HS-27A (cell line): ENCODE measurements at regions not wholly inside any gene's neighbourhood (a gene's known extent, or its start where the extent isn't known, plus 50 kb on each side); places are given as distances from the start of the nearest gene placed in this dataset.
"Not testable (repeated sequence)": the region's sequence is repeated elsewhere in the genome, so short reads cannot be mapped to it uniquely, and the experiment has no call there.

Experiments used
- DNase-seq: peaks from one replicate; pipeline ENCODE4 v3.0.0-alpha.2; 2012; ENCODE audit warnings: low read depth, missing footprints

DNA sequence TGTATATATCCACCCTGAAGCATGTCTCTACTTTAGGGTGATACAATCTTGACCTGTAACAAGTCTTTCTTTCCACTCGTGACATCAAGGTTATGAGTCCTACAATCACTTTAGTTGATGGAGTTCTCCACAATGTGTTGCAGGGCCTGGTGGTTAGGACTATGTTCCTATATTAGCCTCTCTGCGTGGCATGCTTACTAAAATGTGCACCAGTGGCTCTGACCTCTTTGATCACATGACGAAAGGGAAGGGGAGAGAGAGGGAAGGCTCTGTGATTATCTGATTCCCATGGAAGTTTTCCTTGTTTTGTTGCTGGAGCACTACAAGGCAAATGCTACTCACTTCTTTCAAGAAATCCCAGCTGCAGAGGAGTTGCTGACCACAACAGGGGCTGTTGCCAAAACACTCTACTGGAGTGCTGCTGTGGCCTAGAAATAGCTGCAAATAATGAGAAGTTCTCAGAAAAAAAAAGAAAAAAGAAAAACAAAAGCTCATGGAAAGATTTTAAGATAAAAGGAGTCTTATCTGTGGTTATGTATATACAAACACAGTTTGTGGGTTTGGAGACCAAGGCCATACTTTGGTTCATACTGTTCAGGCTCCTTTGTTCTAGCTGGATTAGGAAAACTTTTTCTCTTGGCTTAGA lies 272.8 kb upstream of the MMADHC start:
- no peak for DNase-seq

DNA sequence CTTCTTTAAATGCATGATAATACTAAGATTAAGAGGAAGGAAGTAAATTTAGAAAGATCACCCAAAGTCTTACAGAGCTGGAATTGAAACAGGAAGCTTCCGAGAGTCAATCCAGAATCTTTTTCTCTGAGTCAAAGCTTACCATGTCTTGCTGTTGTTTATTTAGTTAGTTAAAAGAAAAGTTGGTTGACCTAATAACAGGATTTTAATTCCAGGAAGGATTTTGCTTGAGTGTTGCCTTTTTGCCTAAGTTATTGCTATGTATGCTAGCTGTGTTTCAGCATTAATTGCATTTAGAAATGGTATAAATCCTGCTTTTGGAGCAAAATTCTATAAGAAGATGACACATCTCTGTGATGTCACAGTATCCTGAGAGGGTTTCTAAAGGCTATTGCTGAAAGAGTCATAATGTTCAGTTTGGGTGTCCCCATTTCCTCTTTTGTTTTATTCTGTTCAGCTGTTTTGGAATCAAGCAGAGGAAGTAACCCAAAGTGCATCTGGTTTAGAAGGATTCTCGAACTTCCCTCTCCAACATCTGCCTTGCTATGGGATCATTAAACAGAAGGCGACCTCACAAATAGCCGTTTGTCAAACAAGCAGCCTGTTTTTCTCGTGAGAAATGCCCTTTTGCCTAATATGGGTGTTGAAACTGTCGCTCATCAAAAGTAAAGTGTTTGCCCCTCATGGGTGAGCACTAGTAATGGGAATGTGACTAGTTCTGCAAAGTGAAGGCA lies 271.5 kb upstream of the MMADHC start:
- DNase-seq = no peak

DNA sequence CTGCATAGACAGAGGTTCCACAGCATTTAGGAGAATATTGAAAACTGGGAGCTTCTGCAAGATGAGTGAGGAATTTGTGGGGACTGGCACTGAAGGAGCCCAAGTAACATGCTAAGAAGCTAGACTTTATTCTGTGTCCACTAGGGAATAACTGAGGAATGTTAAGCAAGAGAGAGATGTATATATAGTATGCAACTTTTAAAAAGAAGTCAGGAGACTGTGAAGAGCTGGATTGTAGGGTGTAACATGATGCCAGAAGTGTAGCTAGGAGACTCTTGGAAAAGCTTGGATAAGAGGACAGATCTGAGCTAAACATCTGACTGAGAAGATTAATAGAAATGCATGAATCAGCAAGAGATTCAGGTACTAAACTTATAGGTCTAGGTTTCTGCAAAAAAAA lies 270.6 kb upstream of the MMADHC start:
- DNase-seq = no peak

DNA sequence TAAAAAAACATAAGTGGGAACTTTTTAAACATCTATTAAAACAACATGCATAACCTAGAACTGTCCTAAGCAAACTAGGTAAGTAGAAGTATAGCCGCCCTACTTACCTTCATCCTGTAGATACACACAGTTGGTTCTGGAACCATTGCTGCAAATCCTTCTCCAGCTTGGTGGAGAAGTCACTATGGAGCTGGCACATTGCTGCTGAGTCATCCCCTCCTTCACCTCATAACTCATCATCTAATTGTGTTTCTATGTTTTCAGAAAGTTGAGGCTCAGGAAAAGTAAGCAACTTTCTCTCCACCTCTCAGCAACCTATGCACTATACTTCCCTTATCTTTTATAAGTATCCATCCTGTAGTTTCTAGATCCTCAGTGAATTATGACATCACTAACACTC lies 269.8 kb upstream of the MMADHC start:
- DNase-seq = no peak

DNA sequence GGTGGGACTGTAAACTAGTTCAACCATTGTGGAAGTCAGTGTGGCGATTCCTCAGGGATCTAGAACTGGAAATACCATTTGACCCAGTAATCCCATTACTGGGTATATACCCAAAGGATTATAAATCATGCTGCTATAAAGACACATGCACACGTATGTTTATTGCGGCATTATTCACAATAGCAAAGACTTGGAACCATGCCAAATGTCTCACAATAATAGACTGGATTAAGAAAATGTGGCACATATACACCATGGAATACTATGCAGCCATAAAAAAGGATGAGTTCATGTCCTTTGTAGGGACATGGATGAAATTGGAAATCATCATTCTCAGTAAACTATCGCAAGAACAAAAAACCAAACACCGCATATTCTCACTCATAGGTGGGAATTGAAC lies 268.3 kb upstream of the MMADHC start:
- not testable (repeated sequence) for DNase-seq

DNA sequence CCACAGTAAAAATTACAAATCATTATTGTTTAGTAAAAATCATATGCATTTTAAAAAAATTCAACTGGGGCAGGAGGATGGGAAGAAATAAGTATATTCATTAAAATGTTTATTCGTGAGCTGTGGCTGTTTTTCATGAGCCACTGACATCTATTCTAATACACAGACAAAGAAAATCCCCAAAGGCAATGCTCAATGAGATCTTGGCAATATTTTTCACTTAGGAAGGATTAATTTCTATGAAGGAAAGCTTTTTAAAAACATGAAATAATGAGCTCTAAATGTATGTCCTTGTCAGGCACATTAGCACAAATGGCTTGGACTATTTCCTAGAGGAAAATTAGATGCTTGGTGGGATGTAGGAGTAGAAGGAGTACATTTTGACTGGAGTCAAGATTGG lies 262.0 kb upstream of the MMADHC start:
- DNase-seq = no peak

DNA sequence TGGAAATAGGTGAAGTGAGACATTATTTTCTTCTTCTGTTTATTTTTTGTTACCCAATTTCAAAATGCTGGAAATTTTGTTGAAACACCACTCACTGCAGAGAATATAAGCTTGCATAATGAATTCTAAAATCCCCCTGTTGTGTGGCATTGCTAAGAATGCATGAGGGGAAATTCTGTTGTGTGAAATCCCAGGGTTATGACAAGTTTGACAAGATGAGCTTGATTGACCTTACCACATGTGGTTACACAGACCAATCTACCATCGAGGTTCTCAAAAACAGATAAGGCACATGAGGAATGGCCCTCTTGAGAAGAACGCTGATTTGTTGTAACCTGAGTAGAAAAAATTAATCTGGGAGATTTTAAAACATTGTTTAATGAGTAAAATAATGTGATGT lies 261.6 kb upstream of the MMADHC start:
- DNase-seq = no peak

DNA sequence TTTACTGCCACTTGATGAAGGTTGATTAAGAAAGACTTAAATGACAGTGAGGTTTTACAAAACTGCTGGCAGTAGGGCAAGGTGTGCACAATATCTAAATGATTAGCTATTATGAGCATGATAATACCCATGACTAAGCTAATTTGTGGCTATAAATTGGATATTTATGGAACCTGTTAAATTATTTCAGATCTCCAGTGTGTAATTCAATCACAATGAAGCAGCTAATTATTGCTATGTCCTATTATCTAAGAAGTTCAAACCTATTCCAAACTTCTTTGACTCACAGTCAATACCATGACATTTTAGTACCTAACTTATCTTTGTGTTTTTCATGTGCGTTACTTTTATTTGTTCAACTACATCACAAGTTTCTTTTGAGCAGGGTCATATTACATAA lies 253.8 kb upstream of the MMADHC start:
- no peak for DNase-seq

DNA sequence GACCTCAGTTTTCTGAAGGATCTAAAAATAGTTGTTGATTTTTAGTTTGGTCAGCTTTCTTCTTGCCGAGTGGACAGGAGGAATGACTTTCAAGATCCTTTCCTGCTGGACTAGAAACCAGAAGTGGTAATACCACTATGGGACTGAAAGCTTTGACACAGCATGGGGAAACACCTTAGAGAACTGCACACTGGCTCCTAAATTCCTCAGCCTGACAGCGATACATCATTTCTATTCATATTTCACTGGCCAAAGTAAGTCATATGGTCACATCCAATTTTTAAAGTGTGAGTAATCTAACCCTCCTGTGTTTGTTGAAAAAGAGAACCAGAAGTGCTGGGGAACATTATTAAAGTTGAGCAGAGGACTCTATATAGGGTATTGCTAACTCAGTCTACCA lies 244.7 kb upstream of the MMADHC start:
- DNase-seq = no peak

DNA sequence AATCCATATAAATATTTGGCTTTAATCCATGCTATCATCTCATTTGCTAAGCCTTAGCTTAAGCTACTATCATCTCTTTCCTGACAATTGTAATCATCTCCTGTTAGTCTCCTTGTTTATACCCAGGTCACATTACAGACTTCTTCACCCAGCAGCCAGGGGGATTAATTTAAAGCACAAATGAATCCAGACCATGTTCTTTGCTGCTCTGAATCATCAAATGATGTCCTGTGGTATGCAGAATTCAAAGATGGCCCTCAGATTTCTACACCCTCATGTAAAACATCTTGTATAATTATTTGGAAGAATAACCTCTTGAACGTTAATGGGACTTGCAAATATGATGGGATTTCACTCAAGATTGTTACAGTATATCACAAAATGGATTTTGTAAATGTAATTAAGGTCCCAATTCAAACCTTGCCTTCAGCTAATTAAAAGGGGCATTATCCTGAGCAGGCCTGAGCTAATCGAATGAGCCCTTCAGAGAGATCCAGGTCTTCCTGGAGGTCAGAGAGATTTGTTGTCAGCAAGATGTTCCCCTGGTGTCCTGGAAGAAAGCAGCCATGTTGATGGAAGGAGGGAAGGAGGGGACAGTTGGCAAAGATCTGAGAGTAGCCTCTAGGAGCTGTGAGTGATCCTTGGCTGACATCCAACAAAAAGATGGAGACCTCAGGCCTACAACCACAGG lies 241.1 kb upstream of the MMADHC start:
- DNase-seq = no peak

DNA sequence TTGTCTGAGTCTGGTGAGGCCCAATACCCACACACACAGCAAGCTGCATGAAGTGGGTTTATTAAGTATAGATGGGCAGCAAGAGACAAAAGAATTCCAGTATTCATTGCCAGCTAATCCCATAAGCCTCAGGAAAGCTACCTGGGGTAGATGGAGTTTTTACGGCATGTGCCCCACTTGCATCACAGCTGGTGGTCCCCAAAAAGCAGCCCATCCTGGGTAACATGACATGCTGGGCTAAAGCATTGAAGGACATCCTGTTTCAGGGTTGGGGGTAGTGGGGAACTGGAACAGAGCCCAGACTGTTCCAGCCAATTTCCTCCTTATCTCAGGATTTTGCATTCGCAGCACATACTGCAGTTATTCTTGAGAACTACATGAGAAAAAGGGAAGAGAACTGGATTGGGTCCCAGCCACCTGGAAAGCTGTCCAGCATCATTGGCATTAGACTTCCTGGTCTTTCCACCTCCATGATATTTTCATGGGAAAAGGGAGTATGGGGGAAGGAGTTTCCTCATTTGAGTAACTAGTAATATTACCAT lies 240.1 kb upstream of the MMADHC start:
- no peak for DNase-seq

DNA sequence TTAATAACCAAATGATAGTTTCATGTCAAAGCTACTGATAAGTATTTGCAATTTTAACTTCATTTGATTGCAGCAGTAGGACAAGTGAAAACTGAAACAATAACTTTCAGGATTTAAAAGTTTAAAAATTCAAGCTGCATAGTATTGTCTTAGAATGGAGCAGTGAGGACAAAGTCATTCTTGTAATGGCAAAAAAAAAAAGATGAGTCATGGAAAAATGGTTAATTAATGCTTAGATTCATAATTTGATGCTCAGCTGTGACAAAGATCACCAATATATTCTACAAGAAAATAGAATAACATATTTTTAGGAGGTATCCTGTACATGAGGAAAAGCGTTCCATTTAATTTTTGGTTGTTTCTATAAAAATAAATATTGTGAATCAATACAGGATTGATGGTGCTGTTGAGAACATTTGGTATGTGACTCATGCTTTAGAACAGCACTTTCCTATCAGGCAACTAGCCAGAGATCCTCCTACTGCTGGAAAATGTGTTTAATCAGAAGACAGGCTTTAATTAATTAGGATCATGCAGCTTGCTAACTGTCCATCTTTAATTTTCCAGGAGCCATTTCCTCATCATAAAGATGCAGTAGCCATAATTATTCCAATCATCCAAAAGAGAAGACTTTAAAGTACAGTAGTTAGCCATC lies 239.0 kb upstream of the MMADHC start:
- DNase-seq = no peak

DNA sequence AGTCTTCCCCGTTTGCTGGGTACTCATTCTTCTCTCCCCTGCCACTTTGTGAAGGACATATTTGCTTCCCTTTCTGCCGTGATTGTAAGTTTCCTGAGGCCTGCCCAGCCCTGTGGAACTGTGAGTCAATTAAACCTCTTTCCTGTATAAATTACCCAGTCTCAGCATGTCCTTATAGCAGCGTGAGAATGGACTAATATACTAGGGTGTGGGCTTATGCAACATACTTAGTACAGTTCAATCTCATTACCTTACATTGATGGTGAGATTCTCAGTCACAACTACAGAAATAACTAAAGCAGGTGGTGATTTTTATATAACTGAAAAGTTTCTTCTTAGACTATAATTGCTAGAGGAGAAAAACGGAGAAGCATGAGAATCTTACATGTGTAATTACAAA lies 237.9 kb upstream of the MMADHC start:
- no peak for DNase-seq

DNA sequence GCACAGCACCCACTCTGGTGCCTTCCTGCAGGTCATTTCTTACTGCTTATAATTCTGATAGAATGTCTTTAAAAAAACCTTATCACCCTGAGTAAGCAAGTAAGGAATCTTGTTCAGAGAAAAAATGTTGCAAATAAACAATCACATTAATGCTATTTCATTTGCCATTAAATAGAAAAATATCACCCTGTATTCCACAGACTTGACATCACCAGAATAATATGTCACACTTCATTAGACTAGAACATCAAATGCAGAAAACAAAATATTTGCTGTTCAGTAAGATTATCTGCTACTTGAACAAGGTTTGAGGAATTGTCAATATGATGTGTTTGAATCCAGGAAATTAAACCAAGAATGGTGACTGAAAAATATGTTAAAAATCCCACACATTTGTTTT lies 236.6 kb upstream of the MMADHC start:
- no peak for DNase-seq

DNA sequence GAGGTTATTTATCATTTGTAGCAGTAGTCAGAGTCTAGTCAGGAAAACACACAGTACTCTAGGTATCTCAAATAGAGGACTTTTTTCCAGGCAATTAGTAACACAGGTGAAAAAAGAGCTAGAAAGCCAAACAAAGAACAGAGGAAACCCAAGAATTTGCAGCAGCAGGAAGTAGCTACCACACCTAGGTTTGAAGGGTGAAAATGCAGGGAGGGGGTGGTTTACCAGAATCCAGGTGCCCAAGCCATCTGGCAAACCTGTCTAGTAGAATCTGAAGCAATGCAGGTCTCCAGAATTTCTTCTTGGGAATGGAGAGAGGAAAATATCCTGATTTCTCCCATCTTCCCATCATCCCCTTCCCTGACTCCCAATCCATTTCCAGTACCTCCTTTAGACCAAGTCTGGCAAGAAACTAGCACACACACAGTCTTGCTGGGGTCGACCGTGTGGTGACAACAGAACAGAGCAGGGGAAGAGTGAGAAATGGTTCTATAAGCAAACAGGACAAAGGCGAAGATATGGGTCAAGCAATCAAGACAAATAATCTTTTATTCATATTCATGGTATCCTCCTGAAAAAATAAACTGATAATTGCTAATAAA lies 231.9 kb upstream of the MMADHC start:
- no peak for DNase-seq

DNA sequence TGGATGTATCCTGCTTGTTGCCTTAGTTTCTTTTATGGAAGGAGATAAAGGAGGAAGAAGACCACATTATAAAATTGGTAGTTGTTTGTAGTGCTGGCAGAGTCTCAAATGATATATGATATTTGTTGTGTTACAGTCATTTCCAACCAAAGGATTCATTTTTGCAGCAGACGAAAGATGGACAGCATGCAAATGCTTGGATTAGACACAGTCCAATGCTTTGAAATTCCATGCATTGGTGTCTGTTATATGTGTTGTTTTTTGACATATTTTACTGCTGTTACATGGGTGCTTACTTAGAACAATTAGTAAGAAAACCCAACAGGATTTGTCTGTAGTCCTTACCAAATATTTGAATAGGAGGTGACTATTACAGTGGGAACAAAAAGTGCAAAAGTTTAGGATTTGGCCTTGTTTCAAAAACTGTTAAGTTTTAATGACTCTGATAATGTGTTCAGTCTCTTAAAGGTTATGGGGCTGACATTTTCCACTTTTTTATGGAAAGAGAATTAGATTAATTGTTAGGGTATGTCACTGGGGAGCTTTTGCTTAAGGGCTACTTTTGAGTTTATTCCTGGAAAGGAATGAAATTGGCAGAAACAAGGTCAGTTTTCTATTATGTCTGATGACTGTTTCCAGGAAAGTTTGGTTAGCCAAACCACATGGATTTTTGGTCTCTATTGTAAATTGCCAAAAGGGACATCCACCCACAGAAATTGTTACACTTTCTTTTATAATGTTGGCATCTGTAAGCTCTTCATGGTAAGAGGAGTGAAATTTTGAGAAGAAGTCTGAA lies 229.4 kb upstream of the MMADHC start:
- no peak for DNase-seq

DNA sequence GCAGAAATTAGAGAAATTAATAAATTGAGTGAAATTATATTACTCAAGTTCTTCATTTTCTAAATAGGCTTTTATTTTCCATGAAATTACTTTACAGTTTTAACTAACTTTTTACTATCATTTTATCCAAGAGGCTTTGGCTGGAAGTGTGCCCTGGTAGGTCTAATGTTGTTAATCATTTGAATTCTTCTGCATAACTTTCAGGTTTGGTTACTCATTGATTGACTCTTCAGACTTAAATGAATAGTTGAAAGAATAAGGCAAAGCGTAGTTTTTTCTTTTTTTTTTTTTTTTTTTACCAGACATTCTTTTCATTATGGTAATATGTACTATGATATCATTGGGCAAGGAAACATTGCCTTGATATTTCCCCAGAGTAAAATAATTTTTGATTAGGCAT lies 228.4 kb upstream of the MMADHC start:
- DNase-seq = no peak

DNA sequence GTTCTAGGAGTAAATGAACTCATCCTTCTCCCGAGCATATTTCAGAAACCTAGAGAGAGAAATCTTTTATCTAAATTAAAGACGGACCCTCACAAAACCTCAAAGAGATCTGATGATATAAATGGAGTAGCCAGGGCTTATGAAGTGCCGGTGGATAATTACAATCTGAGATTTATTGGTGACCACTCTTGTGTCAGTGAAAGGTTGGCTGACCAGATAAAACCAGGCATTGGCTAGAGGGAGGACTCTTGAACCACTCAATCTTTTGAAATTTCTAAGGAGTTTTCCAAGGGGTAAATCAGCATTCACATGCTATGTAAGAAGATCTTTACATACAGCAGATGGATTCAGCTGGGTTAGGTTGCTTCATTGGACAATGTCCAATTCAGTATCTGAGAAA lies 227.3 kb upstream of the MMADHC start:
- no peak for DNase-seq

DNA sequence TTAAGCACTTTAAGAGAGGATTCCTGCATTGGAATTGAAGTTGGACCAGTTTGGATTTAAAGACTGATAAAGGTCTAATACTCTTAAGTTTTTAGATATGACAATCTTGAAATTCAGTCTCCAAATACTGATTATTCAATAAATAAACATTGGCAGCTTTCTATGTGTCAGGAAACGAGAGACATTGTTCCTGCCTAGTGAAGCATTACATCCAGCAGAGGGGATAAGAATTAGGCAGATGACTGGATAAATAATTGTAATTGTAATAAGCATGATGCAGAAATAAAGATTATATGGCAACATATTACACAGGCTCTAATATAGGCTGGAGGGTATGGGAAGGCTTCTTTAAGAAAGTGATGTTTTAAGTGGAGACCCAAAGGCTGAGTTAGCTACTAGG lies 226.5 kb upstream of the MMADHC start:
- no peak for DNase-seq

DNA sequence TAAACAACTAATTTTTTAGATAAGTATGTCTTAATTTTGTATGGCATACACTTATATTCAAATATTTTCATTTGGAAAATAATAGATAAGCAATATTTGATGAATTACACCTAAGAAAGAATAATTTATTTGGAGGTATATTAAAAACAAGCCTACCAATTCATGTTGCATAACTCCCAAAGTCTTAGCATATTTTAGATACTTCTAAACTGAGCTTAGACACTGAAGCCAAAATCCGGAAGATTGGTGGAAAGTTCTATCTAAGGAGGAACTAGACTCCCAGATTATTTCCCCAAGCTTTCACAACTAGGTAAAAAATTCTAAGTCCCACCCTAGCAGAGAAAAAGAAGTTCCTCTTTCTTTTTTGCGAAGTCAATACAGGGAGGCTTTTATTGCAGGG lies 221.0 kb upstream of the MMADHC start:
- no peak for DNase-seq

DNA sequence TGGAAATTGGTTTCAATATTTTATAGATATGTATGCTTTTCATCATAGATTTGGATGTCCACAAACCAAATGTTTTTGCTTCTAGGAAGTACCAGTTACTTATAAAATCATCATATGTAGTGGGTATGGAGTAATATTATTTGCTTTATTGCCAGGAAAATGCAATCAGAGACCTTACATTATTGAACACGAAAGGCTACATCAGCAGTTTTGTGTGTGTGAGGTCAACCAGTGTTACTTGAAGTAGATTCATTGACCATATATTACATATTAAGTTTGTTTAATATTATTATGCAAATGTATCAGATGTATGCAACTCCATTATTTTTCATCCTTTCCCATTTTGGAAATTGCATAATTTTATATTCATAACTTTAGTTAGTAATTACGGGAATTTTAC lies 219.1 kb upstream of the MMADHC start:
- DNase-seq = no peak
